ENCODE measurements at regions not wholly inside any gene's neighbourhood (a gene's known extent, or its start where the extent isn't known, plus 50 kb on each side); places are given as distances from the start of the nearest gene placed in this dataset.

DNA sequence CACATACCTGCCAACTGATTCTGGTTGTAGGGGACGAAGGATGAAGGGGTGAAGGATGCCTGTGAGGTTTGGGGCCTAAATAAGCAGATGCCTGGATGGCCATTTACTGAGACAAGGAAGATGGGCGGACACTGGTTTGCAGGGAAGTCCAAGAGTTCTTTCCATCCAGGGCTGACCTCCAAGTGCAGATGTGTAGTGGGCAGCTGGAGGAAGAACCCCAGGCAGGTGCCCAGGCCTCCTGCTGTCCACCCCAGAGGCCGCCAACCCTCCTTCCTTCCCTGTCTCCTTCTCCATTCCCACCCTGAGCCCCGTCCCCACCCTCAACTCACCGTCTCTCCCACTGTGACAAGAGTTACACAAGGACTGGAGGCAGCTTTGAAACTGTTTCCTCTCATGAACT is 171.5 kb downstream of the KATNAL1 start:
- ATAC-seq (replicated peaks) (no peak), DNase-seq (no peak)
- Mint-ChIP-seq H3K36me3 (ENCODE audit: insufficient read depth) (peaks cover 6% of the 10 kb centered on the region), H3K9me3 (no peaks in the 10 kb centered on the region), H3K4me1 (ENCODE audit: low read depth in 2 of 2) (peaks cover 17 to 28% of the 10 kb centered on the region in 2 donors), H3K27ac (peak overlapping the region in 1 of 2 donors; percentile 53), H3K27me3 (no peaks in the 10 kb centered on the region), H3K4me3 (no peak overlapping the region)

- peaks cover 17 to 27% of the 10 kb centered on the region in 2 donors for H3K4me1 Mint-ChIP-seq (ENCODE audit: low read depth in 2 of 2)
- no peak overlapping the region for H3K4me3 Mint-ChIP-seq
- no peaks in the 10 kb centered on the region for H3K9me3 Mint-ChIP-seq
These were observed 172.0 kb downstream of the KATNAL1 start for GRCh38 chr13:30135351-30135750.

DNA sequence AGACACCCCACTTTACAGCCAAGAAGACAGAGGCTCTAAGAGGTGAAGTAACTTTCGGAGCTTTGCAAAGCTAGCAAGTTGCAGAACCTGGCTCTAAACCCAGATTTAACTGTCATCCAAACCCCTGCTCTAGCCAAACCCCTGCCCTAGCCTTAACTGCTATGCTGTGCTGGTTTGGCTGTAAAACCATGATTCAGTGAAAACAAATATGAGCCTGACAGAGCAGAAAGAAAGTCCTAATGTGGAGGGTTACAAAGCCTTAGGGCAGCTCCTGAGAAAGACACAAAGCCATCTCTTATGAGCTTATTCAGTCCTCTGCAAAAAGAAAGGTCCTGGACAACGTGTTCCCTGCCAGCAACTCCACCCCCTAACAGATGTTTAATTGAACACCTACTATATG is 172.8 kb downstream of the KATNAL1 start:
- no peak for DNase-seq
- H3K27ac Mint-ChIP-seq = no peak overlapping the region
- H3K4me1 Mint-ChIP-seq (ENCODE audit: low read depth in 2 of 2) = peaks cover 17 to 20% of the 10 kb centered on the region in 2 donors
- no peaks in the 10 kb centered on the region for H3K9me3 Mint-ChIP-seq
- H3K36me3 Mint-ChIP-seq (ENCODE audit: insufficient read depth) = peaks cover 6% of the 10 kb centered on the region
- ATAC-seq (replicated peaks) = no peak
- no peak overlapping the region for H3K4me3 Mint-ChIP-seq
- H3K27me3 Mint-ChIP-seq = no peaks in the 10 kb centered on the region

More at GRCh38 chr13:30135351-30135750, 172.0 kb downstream of the KATNAL1 start:
- ATAC-seq (replicated peaks) (no peak), DNase-seq (no peak)
- Mint-ChIP-seq H3K36me3 (ENCODE audit: insufficient read depth) (peaks cover 6% of the 10 kb centered on the region), H3K27me3 (no peaks in the 10 kb centered on the region), H3K27ac (no peak overlapping the region)

DNA sequence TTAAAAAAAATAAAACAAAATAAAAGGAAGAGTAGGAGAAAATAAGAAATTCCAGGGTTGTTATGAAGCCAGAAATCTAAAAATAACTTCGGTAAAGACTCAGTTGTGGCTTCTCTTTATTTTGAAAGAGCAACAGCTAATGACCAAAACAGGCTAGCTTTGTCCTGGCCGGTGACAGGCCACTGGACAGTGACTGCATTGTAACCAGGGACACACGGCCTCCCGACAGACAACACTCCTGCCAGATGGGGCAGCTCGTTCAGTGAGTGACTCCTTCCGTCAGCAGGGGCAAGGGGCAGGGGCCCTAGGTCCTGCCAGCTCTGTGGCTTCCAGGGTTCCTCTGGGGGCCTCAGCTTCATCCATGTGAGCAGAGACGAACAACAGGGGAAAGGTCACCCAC is 173.4 kb downstream of the KATNAL1 start:
- Mint-ChIP-seq H3K36me3 (ENCODE audit: insufficient read depth) (peaks cover 9% of the 10 kb centered on the region), H3K27ac (no peak overlapping the region)

GRCh38 chr13:30133554-30133912 is 173.8 kb downstream of the KATNAL1 start:
- no peaks in the 10 kb centered on the region for H3K27me3 Mint-ChIP-seq
- peak overlapping the region in 1 of 2 donors; percentile 66 for H3K4me3 Mint-ChIP-seq
- ATAC-seq (replicated peaks) = no peak
- DNase-seq = no peak
- H3K9me3 Mint-ChIP-seq = no peaks in the 10 kb centered on the region
- H3K4me1 Mint-ChIP-seq (ENCODE audit: low read depth in 2 of 2) = peaks cover 23 to 24% of the 10 kb centered on the region in 2 donors
- peaks cover 9% of the 10 kb centered on the region for H3K36me3 Mint-ChIP-seq (ENCODE audit: insufficient read depth)
- no peak overlapping the region for H3K27ac Mint-ChIP-seq

More for the DNA sequence above, 173.4 kb downstream of the KATNAL1 start:
- no peak for DNase-seq
- no peak overlapping the region for H3K4me3 Mint-ChIP-seq
- H3K27me3 Mint-ChIP-seq = no peaks in the 10 kb centered on the region
- peaks cover 19 to 22% of the 10 kb centered on the region in 2 donors for H3K4me1 Mint-ChIP-seq (ENCODE audit: low read depth in 2 of 2)
- H3K9me3 Mint-ChIP-seq = no peaks in the 10 kb centered on the region
- no peak for ATAC-seq (replicated peaks)

DNA sequence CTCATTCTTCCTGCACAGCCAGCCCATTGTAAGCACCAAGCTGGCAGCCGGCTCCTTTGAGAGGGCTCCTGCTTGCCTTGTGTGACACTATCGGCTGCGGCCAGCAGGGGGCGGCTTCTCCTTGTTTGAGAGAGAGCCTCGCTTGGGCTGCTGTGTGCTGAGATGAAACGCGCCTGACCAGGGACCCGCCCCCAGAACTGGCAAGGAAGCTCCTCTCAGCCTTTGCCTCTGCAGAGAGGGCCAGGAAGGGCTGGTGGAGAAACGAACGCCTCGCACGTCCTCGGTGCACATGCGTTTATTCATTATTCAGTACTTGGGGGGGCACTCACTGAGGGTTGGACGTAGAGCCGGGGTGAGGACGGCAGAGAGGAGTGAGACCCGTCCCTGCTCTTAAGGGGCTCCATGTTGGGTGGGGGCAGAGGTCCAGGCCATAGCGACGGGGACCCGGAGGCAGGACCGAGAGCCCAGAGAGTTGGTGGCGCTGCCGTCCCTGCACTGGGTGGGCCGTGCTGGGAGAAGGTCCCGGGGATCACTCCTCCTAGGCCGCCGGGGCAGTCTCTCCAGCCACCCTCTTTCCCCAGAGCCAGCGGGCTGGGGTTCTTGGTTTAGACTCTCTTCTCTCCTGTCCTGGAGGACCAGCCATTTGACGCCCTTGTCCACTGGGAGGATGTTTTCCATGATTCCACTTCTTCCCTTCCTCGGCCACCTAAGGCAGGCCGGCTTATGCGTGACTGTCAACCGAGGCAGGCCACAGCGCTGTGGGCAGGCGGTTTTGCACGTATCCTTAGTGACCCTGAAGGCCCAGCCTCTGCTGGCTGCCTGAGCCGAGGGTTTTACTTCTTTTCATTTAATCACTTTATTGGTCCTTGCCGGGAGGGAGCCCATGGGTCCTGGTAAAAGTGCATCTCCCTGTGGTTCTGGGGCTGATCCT is 174.5 kb downstream of the KATNAL1 start:
- Mint-ChIP-seq H3K27me3 (no peaks in the 10 kb centered on the region), H3K9me3 (no peaks in the 10 kb centered on the region), H3K4me3 (peak overlapping the region; percentile 66 to 76), H3K27ac (peak overlapping the region in 1 of 2 donors; percentile 27), H3K4me1 (ENCODE audit: low read depth in 2 of 2) (peaks cover 29% of the 10 kb centered on the region in 2 donors), H3K36me3 (ENCODE audit: insufficient read depth) (peaks cover 9% of the 10 kb centered on the region)
- peak; percentile 100 for ATAC-seq (replicated peaks)
- peak; percentile 95 to 98 (median 98) for DNase-seq

DNA sequence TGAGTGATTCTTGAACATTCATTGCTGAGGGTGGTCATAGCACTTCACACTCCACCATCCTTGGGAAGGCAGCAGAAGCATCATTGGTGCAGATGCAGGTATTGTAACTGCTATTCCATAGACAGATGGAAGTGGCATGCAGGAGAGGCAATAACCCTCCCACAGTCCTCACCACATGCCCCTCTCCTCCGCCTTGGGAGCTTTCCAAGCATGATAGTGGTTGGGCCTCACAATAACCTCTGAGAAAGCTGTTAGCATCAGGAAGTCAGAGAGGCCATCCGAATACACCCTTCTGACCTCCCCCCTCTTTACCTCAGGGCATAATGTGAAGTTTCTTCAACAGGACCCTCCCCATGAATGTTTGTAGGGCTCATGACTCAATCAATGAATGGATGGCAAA is 177.9 kb downstream of the KATNAL1 start:
- peaks cover 3% of the 10 kb centered on the region for H3K36me3 Mint-ChIP-seq (ENCODE audit: insufficient read depth)
- H3K4me3 Mint-ChIP-seq = no peak overlapping the region
- no peak overlapping the region for H3K27ac Mint-ChIP-seq
- H3K4me1 Mint-ChIP-seq (ENCODE audit: low read depth in 2 of 2) = peaks cover 23 to 24% of the 10 kb centered on the region in 2 donors
- DNase-seq = no peak
- ATAC-seq (replicated peaks) = no peak
- H3K27me3 Mint-ChIP-seq = no peaks in the 10 kb centered on the region
- no peaks in the 10 kb centered on the region for H3K9me3 Mint-ChIP-seq

- H3K9me3 Mint-ChIP-seq = no peaks in the 10 kb centered on the region
- H3K4me3 Mint-ChIP-seq = peak overlapping the region in 1 of 2 donors; percentile 32
- H3K27ac Mint-ChIP-seq = peak overlapping the region in 1 of 2 donors; percentile 64
- ATAC-seq (replicated peaks) (peak; percentile 23), DNase-seq (no peak)
- H3K4me1 Mint-ChIP-seq (ENCODE audit: low read depth in 2 of 2) = peaks cover 23 to 24% of the 10 kb centered on the region in 2 donors
- H3K36me3 Mint-ChIP-seq (ENCODE audit: insufficient read depth) = peaks cover 3% of the 10 kb centered on the region
- H3K27me3 Mint-ChIP-seq = no peaks in the 10 kb centered on the region
These were observed 178.8 kb downstream of the KATNAL1 start for GRCh38 chr13:30128591-30128990.

DNA sequence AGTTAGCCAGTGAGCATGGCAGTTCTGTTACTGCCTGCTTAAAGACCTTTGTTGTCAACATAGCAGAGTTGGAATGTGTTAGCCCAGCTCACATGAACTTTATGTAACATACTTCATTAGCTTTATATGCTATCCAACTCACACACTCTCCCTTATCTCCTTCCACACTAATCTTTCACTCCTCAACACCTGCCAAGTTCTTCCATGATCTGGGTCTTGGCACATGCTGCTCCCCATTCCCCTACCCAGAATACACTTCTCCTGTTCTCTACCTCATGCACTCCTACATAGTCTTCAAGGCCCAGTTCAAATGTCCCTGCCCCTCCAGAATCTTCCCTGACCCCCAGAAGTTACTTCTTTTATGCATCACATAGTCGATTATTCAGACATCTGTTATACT is 179.3 kb downstream of the KATNAL1 start:
- Mint-ChIP-seq H3K27me3 (no peaks in the 10 kb centered on the region), H3K4me3 (peak overlapping the region in 1 of 2 donors; percentile 32), H3K4me1 (ENCODE audit: low read depth in 2 of 2) (peaks cover 20 to 23% of the 10 kb centered on the region in 2 donors), H3K36me3 (ENCODE audit: insufficient read depth) (peaks cover 3% of the 10 kb centered on the region), H3K9me3 (no peaks in the 10 kb centered on the region), H3K27ac (peak overlapping the region in 1 of 2 donors; percentile 64)
- DNase-seq (no peak), ATAC-seq (replicated peaks) (no peak)

DNA sequence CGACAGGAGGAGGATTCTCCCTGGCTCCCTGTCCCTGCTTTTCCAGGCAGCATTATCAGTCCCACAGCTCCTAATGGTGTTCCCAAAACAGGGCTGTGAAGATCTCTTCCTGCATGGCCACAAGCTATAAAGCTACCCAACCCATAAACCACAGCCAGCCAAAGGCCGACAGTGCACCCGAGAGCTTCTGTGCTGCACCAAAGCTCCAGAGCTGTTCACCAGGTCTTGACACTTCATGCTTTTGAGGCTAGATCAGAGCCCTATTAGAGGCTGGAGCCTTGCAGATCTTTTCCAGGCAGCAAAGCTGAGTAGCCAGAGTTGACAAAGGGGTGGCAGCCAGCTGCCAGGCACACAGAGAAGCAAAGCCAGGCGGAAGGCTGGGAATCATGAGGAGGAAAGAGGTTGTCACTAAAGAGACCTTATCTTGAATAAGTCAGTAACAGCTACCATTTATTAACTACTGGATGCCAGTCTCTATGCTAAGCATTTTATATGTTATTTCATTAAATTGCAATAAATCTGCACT is 180.4 kb downstream of the KATNAL1 start:
- no peak for ATAC-seq (replicated peaks)
- H3K9me3 Mint-ChIP-seq = no peaks in the 10 kb centered on the region
- H3K36me3 Mint-ChIP-seq (ENCODE audit: insufficient read depth) = peaks cover 3% of the 10 kb centered on the region
- DNase-seq = no peak
- peak overlapping the region in 1 of 2 donors; percentile 38 for H3K27ac Mint-ChIP-seq
- peaks cover 15 to 23% of the 10 kb centered on the region in 2 donors for H3K4me1 Mint-ChIP-seq (ENCODE audit: low read depth in 2 of 2)
- no peak overlapping the region for H3K4me3 Mint-ChIP-seq
- H3K27me3 Mint-ChIP-seq = no peaks in the 10 kb centered on the region

DNA sequence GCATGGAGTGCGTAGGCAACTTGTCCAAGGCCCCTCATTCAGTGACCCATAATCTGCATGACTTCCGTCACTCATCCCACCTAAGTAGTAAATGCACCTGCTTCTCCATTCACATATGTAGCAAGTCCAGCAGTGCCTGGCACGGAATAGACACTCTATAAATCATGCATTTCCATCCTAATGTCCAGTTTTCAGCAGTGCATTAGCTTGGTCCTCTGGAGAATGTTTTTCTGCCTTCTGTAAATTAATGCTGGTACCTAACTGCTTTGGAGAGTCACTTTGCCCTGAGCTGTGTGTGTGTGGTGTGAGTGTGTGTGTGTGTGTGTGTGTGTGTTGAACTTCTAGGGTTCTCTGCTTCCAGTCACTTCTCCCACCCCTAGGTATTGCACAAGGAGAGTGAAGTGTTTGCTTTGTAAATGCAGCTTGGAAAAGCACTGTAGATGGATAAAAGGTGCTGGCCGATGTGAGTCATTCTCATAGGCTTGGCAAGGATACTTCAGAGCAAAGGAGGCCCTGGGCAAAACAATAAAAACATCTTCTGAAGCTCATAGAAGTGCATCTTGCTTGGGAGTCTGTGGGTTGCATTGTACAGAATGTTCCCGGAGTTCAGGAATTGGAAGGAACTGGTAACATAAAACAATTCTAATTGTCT is 181.8 kb downstream of the KATNAL1 start:
- Mint-ChIP-seq H3K27ac (no peak overlapping the region), H3K27me3 (no peaks in the 10 kb centered on the region)

DNA sequence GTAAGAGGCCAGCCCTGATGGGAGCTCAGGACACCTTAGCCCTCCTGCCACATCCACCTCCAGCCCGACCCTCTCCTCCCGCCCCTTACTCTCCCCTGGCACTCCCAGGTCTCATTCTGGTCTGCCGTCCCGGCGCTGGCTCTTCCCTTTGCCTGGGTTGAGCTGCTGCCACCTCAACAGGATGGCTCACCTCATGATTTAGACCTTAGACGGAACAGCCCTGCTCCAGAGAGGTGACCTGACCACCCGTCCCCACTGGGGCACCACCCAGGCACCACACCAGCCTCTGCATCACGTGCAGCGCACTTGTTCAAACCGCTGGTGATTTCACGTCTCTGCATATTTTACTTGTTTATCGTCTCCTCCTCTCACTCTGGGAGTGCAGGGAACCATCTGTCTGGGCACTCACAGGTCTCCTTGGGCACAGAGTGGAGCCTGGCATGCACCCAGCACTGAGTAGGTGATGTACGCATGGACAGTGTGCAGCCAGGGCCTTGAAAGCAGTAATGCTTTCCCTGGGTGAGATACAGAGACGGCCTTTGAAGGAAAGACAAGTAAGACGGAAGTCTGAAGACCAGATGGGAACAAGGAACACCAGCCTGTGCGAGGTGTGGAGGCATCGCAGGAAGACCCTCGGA is 183.1 kb downstream of the KATNAL1 start:
- no peaks in the 10 kb centered on the region for H3K36me3 Mint-ChIP-seq (ENCODE audit: insufficient read depth)
- H3K27me3 Mint-ChIP-seq = no peaks in the 10 kb centered on the region
- H3K9me3 Mint-ChIP-seq = no peaks in the 10 kb centered on the region
- no peak overlapping the region for H3K4me3 Mint-ChIP-seq
- H3K27ac Mint-ChIP-seq = no peak overlapping the region
- H3K4me1 Mint-ChIP-seq (ENCODE audit: low read depth in 2 of 2) = peaks cover 34 to 36% of the 10 kb centered on the region in 2 donors
- DNase-seq (no peak), ATAC-seq (replicated peaks) (no peak)

More for the DNA sequence above, 181.8 kb downstream of the KATNAL1 start:
- Mint-ChIP-seq H3K4me3 (no peak overlapping the region), H3K4me1 (ENCODE audit: low read depth in 2 of 2) (peaks cover 27 to 32% of the 10 kb centered on the region in 2 donors), H3K36me3 (ENCODE audit: insufficient read depth) (peaks cover 3% of the 10 kb centered on the region), H3K9me3 (no peaks in the 10 kb centered on the region)
- DNase-seq = no peak
- no peak for ATAC-seq (replicated peaks)

GRCh38 chr13:30123575-30123974 is 183.8 kb downstream of the KATNAL1 start:
- peak overlapping the region; percentile 10 to 41 for H3K27ac Mint-ChIP-seq
- no peaks in the 10 kb centered on the region for H3K36me3 Mint-ChIP-seq (ENCODE audit: insufficient read depth)
- DNase-seq (no peak), ATAC-seq (replicated peaks) (no peak)
- H3K4me3 Mint-ChIP-seq = no peak overlapping the region
- no peaks in the 10 kb centered on the region for H3K9me3 Mint-ChIP-seq
- peaks cover 31 to 38% of the 10 kb centered on the region in 2 donors for H3K4me1 Mint-ChIP-seq (ENCODE audit: low read depth in 2 of 2)
- H3K27me3 Mint-ChIP-seq = no peaks in the 10 kb centered on the region
